ENCODE measurements at regions not wholly inside any gene's neighbourhood (a gene's known extent, or its start where the extent isn't known, plus 50 kb on each side); places are given as distances from the start of the nearest gene placed in this dataset.

GRCh38 chr1:18540136-18540765 is 59.5 kb downstream of the KLHDC7A start:
- no peak overlapping the region for H3K4me3 Mint-ChIP-seq
- DNase-seq (ENCODE audit: low spot score in 2 of 2, unreplicated experiment in 2 of 2) = peak in 1 of 2 experiments; percentile 29
- H3K9me3 Mint-ChIP-seq = peaks cover 7% of the 10 kb centered on the region
- TF ChIP-seq, protein P1, sequence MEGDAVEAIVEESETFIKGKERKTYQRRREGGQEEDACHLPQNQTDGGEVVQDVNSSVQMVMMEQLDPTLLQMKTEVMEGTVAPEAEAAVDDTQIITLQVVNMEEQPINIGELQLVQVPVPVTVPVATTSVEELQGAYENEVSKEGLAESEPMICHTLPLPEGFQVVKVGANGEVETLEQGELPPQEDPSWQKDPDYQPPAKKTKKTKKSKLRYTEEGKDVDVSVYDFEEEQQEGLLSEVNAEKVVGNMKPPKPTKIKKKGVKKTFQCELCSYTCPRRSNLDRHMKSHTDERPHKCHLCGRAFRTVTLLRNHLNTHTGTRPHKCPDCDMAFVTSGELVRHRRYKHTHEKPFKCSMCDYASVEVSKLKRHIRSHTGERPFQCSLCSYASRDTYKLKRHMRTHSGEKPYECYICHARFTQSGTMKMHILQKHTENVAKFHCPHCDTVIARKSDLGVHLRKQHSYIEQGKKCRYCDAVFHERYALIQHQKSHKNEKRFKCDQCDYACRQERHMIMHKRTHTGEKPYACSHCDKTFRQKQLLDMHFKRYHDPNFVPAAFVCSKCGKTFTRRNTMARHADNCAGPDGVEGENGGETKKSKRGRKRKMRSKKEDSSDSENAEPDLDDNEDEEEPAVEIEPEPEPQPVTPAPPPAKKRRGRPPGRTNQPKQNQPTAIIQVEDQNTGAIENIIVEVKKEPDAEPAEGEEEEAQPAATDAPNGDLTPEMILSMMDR (IDR thresholded peaks at IDR 0.05; ENCODE audit: unreplicated experiment) = no peak
- H3K27me3 Mint-ChIP-seq (ENCODE audit: low read depth) = peaks cover 85% of the 10 kb centered on the region
- H3K4me1 Mint-ChIP-seq = no peaks in the 10 kb centered on the region
- H3K36me3 Mint-ChIP-seq = no peaks in the 10 kb centered on the region
- no peak overlapping the region for H3K27ac Mint-ChIP-seq

DNA sequence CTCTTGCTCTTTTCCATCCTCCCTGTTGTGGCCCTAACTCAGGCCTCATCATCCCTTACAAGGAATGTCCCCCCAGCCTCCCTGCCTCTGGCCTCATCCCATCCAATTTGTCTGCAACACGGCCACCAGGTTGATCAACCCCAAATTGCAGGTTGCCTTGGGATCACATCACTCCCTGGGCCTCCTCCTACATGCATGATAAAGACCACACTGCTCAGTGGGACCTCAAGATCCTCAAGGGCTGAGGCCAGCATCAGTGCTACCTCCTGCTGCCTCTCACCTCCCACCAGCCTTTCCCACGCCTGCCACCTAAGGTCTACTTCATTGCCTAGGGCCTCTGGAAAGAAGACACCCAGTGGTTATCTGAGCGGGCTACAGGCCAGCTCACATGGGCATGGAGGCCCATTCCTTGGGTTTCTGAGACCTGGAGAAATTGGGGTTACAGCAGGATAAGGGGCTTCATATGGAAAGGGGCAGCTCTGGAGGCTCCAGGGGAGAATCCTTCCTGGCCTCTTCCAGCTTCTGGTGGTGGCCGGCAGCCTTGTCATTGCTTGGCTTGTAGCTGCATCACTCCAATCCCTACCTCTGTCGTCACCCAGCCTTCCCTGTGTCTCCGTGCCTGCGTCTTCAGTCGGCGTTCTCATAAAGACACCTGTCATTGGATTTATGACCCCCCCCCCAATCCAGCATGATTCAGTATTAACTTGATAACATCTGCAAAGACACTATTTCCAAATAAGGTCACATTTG is 60.5 kb downstream of the KLHDC7A start:
- H3K4me1 Mint-ChIP-seq = no peaks in the 10 kb centered on the region
- H3K4me3 Mint-ChIP-seq = no peak overlapping the region
- no peak for DNase-seq (ENCODE audit: low spot score in 2 of 2, unreplicated experiment in 2 of 2)
- TF ChIP-seq, protein P1 (IDR thresholded peaks at IDR 0.05; ENCODE audit: unreplicated experiment) = no peak
- no peaks in the 10 kb centered on the region for H3K36me3 Mint-ChIP-seq
- no peak overlapping the region for H3K27ac Mint-ChIP-seq
- H3K27me3 Mint-ChIP-seq (ENCODE audit: low read depth) = peaks cover 85% of the 10 kb centered on the region
- H3K9me3 Mint-ChIP-seq = peaks cover 7% of the 10 kb centered on the region

DNA sequence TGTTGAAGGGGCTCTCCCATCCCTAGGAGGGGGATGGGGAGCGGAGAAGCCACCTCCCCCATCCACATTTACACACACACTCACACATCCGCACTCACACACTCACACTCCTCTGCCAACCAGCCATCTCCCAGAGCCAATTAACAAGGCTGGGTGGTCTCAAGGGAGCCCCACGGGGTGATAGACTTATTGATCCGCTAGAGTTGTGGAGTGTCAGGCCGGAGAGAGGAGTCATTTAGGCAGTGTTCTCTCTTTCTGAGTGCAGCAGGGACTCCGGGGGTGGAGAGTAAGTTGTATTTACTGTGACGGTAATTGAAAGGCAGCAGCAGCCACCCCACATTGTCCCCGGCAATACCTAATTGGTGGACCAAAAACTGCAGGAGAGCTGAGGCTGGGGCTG is 61.6 kb downstream of the KLHDC7A start:
- Mint-ChIP-seq H3K4me1 (no peaks in the 10 kb centered on the region), H3K27me3 (ENCODE audit: low read depth) (peaks cover 82% of the 10 kb centered on the region), H3K36me3 (no peaks in the 10 kb centered on the region), H3K27ac (no peak overlapping the region), H3K9me3 (peaks cover 7% of the 10 kb centered on the region), H3K4me3 (no peak overlapping the region)
- TF ChIP-seq, protein P1 (IDR thresholded peaks at IDR 0.05; ENCODE audit: unreplicated experiment) = no peak
- DNase-seq (ENCODE audit: low spot score in 2 of 2, unreplicated experiment in 2 of 2) = no peak

DNA sequence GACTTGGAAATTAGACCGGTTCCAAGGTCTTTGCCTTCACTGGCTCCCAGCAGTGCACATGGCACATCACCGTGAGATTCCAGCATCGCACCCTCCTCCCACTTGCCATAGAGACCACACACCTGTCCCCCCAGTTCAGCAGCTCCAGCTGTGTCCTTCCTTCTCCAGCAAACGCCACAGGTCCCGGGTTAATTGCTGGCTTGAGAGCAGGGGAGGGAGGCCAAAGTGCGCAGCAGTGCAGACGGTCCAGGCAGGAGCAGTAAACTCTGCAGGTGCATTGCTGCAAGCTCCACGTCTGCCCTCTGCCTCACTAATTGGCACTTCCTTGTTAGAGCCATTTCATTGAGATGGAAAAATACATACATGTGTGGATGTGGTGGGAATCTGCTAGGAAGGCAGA is 65.3 kb downstream of the KLHDC7A start:
- H3K4me1 Mint-ChIP-seq = no peaks in the 10 kb centered on the region
- DNase-seq (ENCODE audit: low spot score in 2 of 2, unreplicated experiment in 2 of 2) = no peak
- no peaks in the 10 kb centered on the region for H3K36me3 Mint-ChIP-seq
- peaks cover 82% of the 10 kb centered on the region for H3K27me3 Mint-ChIP-seq (ENCODE audit: low read depth)
- TF ChIP-seq, protein P1 (IDR thresholded peaks at IDR 0.05; ENCODE audit: unreplicated experiment) = no peak
- no peak overlapping the region for H3K4me3 Mint-ChIP-seq
- peaks cover 7% of the 10 kb centered on the region for H3K9me3 Mint-ChIP-seq
- H3K27ac Mint-ChIP-seq = no peak overlapping the region

DNA sequence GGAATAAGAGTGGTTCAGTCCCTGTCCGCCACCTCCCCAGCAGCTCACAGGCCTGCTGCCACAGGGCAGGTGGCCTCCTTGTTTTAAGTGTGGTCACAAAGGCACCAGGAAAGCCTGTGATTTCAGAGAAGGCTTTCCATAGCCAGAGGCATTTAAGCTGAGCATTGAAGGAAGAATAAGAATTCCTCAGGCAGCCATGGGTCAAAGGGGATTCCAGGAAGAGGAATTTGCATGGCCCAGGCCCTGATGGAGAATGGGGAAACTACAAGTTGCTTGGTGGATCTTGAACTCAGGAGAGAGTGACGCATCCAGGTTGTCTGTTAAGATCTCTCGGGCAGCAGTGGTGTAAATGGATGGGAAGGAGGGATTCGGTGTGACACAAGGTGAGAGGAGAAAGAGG is 66.7 kb downstream of the KLHDC7A start:
- no peaks in the 10 kb centered on the region for H3K36me3 Mint-ChIP-seq
- TF ChIP-seq, protein P1 (IDR thresholded peaks at IDR 0.05; ENCODE audit: unreplicated experiment) = no peak
- H3K27me3 Mint-ChIP-seq (ENCODE audit: low read depth) = peaks cover 83% of the 10 kb centered on the region
- peaks cover 7% of the 10 kb centered on the region for H3K9me3 Mint-ChIP-seq
- no peak overlapping the region for H3K4me3 Mint-ChIP-seq
- H3K27ac Mint-ChIP-seq = no peak overlapping the region
- H3K4me1 Mint-ChIP-seq = no peaks in the 10 kb centered on the region
- no peak for DNase-seq (ENCODE audit: low spot score in 2 of 2, unreplicated experiment in 2 of 2)

Measured in mesothelial cell of epicardium (in vitro differentiated cells).